Vagina (tissue), 2 donors: ENCODE measurements at regions not wholly inside any gene's neighbourhood (a gene's known extent, or its start where the extent isn't known, plus 50 kb on each side); places are given as distances from the start of the nearest gene placed in this dataset.

Experiments used
- DNase-seq, 2 donors: peaks; one replicate each; pipeline ENCODE4 v3.0.0-alpha.2; 2017; ENCODE audit errors: extremely low spot score in 2 of 2
- H3K27ac ChIP-seq: fragments of 200-600 bp; sonication (generic); one replicate; pipeline ENCODE4 v1.5.1; 2019
- H3K27me3 ChIP-seq: fragments of 200-600 bp; sonication (generic); one replicate; pipeline ENCODE4 v1.5.1; 2019
- H3K36me3 ChIP-seq, 2 donors: fragments of 200-600 bp; sonication (generic); one replicate each; pipeline ENCODE4 v1.5.1; 2017 to 2019
- H3K4me1 ChIP-seq: fragments of 200-600 bp; sonication (generic); one replicate; pipeline ENCODE4 v1.5.1; 2019
- H3K4me3 ChIP-seq, 2 donors: fragments of 200-600 bp; sonication (generic); 1 replicate in 1 of 2; 2 replicates in 1 of 2; pipeline ENCODE4 v1.5.1; 2016 to 2019
- H3K9me3 ChIP-seq: fragments of 200-600 bp; sonication (generic); one replicate; pipeline ENCODE4 v1.5.1; 2019
- CTCF ChIP-seq, 3 experiments: fragments of 450-650 bp in 2 of 3; fragments of 200-600 bp in 1 of 3; sonication (generic) in 1 of 3; IDR thresholded peaks; one replicate each; pipeline ENCODE4 v1.5.1; 2017 to 2019; ENCODE audit warnings: antibody characterized with exemption in 3 of 3, mild to moderate bottlenecking in 2 of 3, moderate library complexity in 2 of 3
- POLR2A ChIP-seq, 2 donors: fragments of 450-650 bp; IDR thresholded peaks; one replicate each; pipeline ENCODE4 v1.6.1; 2017; ENCODE audit warnings: antibody characterized with exemption in 2 of 2, mild to moderate bottlenecking in 2 of 2, moderate library complexity in 2 of 2
- POLR2AphosphoS5 ChIP-seq, 2 donors: sonication (generic); formaldehyde crosslinking; IDR thresholded peaks; one replicate each; pipeline ENCODE4 v1.9.0; 2017; ENCODE audit warnings: antibody characterized with exemption in 2 of 2, mild to moderate bottlenecking in 2 of 2, low read depth in 1 of 2; ENCODE audit not compliant: insufficient read depth in 1 of 2
- intact Hi-C: fragments of 100-400 bp; cut with DNase I; formaldehyde crosslinking; loops from one replicate; pipeline ENCODE4 v1.15.1; 2023

- DNase-seq, result no peak
- no peaks in the 10 kb centered on the region for H3K4me1 ChIP-seq
- no peak overlapping the region for H3K4me3 ChIP-seq
- no peak overlapping the region for H3K27ac ChIP-seq
- intact Hi-C loops, result no loop called here
- no peaks in the 10 kb centered on the region for H3K36me3 ChIP-seq
- TF ChIP-seq CTCF (IDR thresholded peaks at IDR 0.05), result no peak
- TF ChIP-seq POLR2AphosphoS5 (IDR thresholded peaks at IDR 0.05; ENCODE audit: insufficient read depth in 1 of 2, low read depth in 1 of 2), result no peak
- no peak for TF ChIP-seq POLR2A (IDR thresholded peaks at IDR 0.05)
- H3K27me3 ChIP-seq, result no peaks in the 10 kb centered on the region
- no peaks in the 10 kb centered on the region for H3K9me3 ChIP-seq
Observed at GRCh38 chr5:164000241-164000640, 494.8 kb downstream of the MAT2B start.

- no peak for DNase-seq
- no peaks in the 10 kb centered on the region for H3K36me3 ChIP-seq
- no peaks in the 10 kb centered on the region for H3K4me1 ChIP-seq
- no peak overlapping the region for H3K4me3 ChIP-seq
- no peak for TF ChIP-seq POLR2AphosphoS5 (IDR thresholded peaks at IDR 0.05; ENCODE audit: insufficient read depth in 1 of 2, low read depth in 1 of 2)
- no peak for TF ChIP-seq POLR2A (IDR thresholded peaks at IDR 0.05)
- no peak for TF ChIP-seq CTCF (IDR thresholded peaks at IDR 0.05)
- intact Hi-C loops, result no loop called here
- H3K27me3 ChIP-seq, result no peaks in the 10 kb centered on the region
- no peaks in the 10 kb centered on the region for H3K9me3 ChIP-seq
- no peak overlapping the region for H3K27ac ChIP-seq
Observed at GRCh38 chr5:164000819-164001218, 495.4 kb downstream of the MAT2B start.

DNA sequence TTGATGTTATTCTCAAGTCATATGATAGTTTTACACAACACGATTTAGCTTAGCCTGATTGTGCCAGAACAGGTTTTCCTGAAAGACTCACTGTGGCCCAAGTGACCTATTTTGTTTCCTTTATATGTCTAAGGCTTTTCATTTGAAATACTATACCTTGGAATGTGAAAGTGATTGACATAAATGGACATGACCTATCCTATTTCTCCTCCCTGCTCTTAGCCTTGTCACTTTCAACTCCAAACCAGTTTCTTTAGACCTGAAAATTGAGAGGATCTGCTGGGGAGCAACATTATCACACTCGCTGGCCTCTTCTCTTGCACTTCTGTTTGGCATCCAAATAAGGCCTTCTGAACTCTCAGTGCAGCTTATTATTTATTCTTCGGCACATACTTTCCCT, 496.8 kb downstream of the MAT2B start:
- H3K9me3 ChIP-seq, result no peaks in the 10 kb centered on the region
- no peak overlapping the region for H3K27ac ChIP-seq

GRCh38 chr5:164002628-164003027, 497.2 kb downstream of the MAT2B start:
- Histone ChIP-seq H3K36me3 (no peaks in the 10 kb centered on the region), H3K27ac (no peak overlapping the region), H3K9me3 (no peaks in the 10 kb centered on the region), H3K4me3 (no peak overlapping the region), H3K27me3 (no peaks in the 10 kb centered on the region), H3K4me1 (no peaks in the 10 kb centered on the region)
- intact Hi-C loops, result no loop called here
- no peak for TF ChIP-seq POLR2AphosphoS5 (IDR thresholded peaks at IDR 0.05; ENCODE audit: insufficient read depth in 1 of 2, low read depth in 1 of 2)
- no peak for TF ChIP-seq CTCF (IDR thresholded peaks at IDR 0.05)
- TF ChIP-seq POLR2A (IDR thresholded peaks at IDR 0.05), result no peak
- DNase-seq, result no peak

More for the DNA sequence above, 496.8 kb downstream of the MAT2B start:
- H3K4me1 ChIP-seq, result no peaks in the 10 kb centered on the region
- no peak for DNase-seq
- H3K4me3 ChIP-seq, result no peak overlapping the region
- no peaks in the 10 kb centered on the region for H3K36me3 ChIP-seq
- no peak for TF ChIP-seq POLR2AphosphoS5 (IDR thresholded peaks at IDR 0.05; ENCODE audit: insufficient read depth in 1 of 2, low read depth in 1 of 2)
- no peaks in the 10 kb centered on the region for H3K27me3 ChIP-seq
- intact Hi-C loops, result no loop called here

GRCh38 chr5:164005071-164005470, 499.7 kb downstream of the MAT2B start:
- intact Hi-C loops, result no loop called here
- Histone ChIP-seq H3K27me3 (no peaks in the 10 kb centered on the region), H3K27ac (no peak overlapping the region), H3K4me3 (no peak overlapping the region), H3K36me3 (no peaks in the 10 kb centered on the region), H3K4me1 (no peaks in the 10 kb centered on the region), H3K9me3 (no peaks in the 10 kb centered on the region)
- DNase-seq, result no peak
- no peak for TF ChIP-seq POLR2A (IDR thresholded peaks at IDR 0.05)
- TF ChIP-seq POLR2AphosphoS5 (IDR thresholded peaks at IDR 0.05; ENCODE audit: insufficient read depth in 1 of 2, low read depth in 1 of 2), result no peak
- TF ChIP-seq CTCF (IDR thresholded peaks at IDR 0.05), result no peak

- Histone ChIP-seq H3K4me3 (no peak overlapping the region), H3K36me3 (no peaks in the 10 kb centered on the region), H3K9me3 (no peaks in the 10 kb centered on the region), H3K27ac (no peak overlapping the region), H3K27me3 (no peaks in the 10 kb centered on the region), H3K4me1 (no peaks in the 10 kb centered on the region)
- intact Hi-C loops, result no loop called here
- no peak for DNase-seq
- no peak for TF ChIP-seq POLR2AphosphoS5 (IDR thresholded peaks at IDR 0.05; ENCODE audit: insufficient read depth in 1 of 2, low read depth in 1 of 2)
- no peak for TF ChIP-seq POLR2A (IDR thresholded peaks at IDR 0.05)
- no peak for TF ChIP-seq CTCF (IDR thresholded peaks at IDR 0.05)
Observed at GRCh38 chr5:164007064-164007463, 501.6 kb downstream of the MAT2B start.
